Loucy (cell line): ENCODE measurements at regions not wholly inside any gene's neighbourhood (a gene's known extent, or its start where the extent isn't known, plus 50 kb on each side); places are given as distances from the start of the nearest gene placed in this dataset.
"Not testable (repeated sequence)": the region's sequence is repeated elsewhere in the genome, so short reads cannot be mapped to it uniquely, and the experiment has no call there.

Experiments used
- H2AFZ ChIP-seq: fragments of 200-600 bp; sonication (generic); 2 replicates; pipeline ENCODE4 v1.6.0; 2016; ENCODE audit warnings: antibody characterized with exemption, mild to moderate bottlenecking, low read length, moderate library complexity
- H3F3A ChIP-seq: fragments of 200-600 bp; 2 replicates; pipeline ENCODE4 v1.6.0; 2016; ENCODE audit warnings: antibody characterized with exemption, low read depth, mild to moderate bottlenecking
- H3K27me3 ChIP-seq: fragments of 200-600 bp; sonication (generic); 2 replicates; pipeline ENCODE4 v1.6.1; 2014; ENCODE audit warnings: low read length, mild to moderate bottlenecking; ENCODE audit not compliant: insufficient read depth, poor library complexity, severe bottlenecking
- H3K36me3 ChIP-seq: fragments of 200-600 bp; sonication (generic); 2 replicates; pipeline ENCODE4 v1.6.1; 2016; ENCODE audit warnings: low read length; ENCODE audit not compliant: insufficient read depth
- H3K4me1 ChIP-seq: fragments of 200-600 bp; sonication (generic); 2 replicates; pipeline ENCODE4 v1.5.1; 2014; ENCODE audit warnings: low read length, mild to moderate bottlenecking; ENCODE audit not compliant: insufficient read depth, poor library complexity, severe bottlenecking
- H3K4me2 ChIP-seq: fragments of 200-600 bp; sonication (generic); 2 replicates; pipeline ENCODE4 v1.6.0; 2014; ENCODE audit warnings: antibody characterized with exemption, low read length, low read depth, mild to moderate bottlenecking; ENCODE audit not compliant: poor library complexity, severe bottlenecking
- H3K4me3 ChIP-seq: fragments of 200-600 bp; sonication (generic); 2 replicates; pipeline ENCODE4 v1.5.1; 2014; ENCODE audit warnings: low read length, mild to moderate bottlenecking, mixed read lengths; ENCODE audit not compliant: poor library complexity, severe bottlenecking
- H3K79me2 ChIP-seq: fragments of 200-600 bp; sonication (generic); 2 replicates; pipeline ENCODE4 v1.6.1; 2014; ENCODE audit warnings: low read length; ENCODE audit not compliant: insufficient read depth
- H3K9ac ChIP-seq: fragments of 200-600 bp; sonication (generic); 2 replicates; pipeline ENCODE4 v1.6.0; 2014; ENCODE audit warnings: mild to moderate bottlenecking, low read depth, low read length, moderate library complexity; ENCODE audit not compliant: poor library complexity, severe bottlenecking
- H3K9me2 ChIP-seq: fragments of 200-600 bp; sonication (generic); replicated peaks from 2 replicates; pipeline ENCODE4 v1.6.1; 2016; ENCODE audit warnings: low read depth, low read length, mixed read lengths
- H3K9me3 ChIP-seq: fragments of 200-600 bp; sonication (generic); 2 replicates; pipeline ENCODE4 v1.6.1; 2014; ENCODE audit warnings: mild to moderate bottlenecking, antibody characterized with exemption, low read length, low read depth; ENCODE audit not compliant: insufficient read depth
- H4K20me1 ChIP-seq: fragments of 200-600 bp; sonication (generic); 2 replicates; pipeline ENCODE4 v1.6.0; 2014; ENCODE audit warnings: antibody characterized with exemption, low read length, mild to moderate bottlenecking; ENCODE audit not compliant: insufficient read depth, poor library complexity, severe bottlenecking
- EZH2phosphoT487 ChIP-seq: fragments of 200-600 bp; IDR thresholded peaks from 2 replicates; pipeline ENCODE4 v1.6.1; 2018; ENCODE audit warnings: antibody characterized with exemption, mild to moderate bottlenecking, moderate library complexity, borderline replicate concordance
- TF ChIP-seq, protein P1 (sequence below): fragments of 200-600 bp; sonication (generic); conservative IDR thresholded peaks from 2 replicates; pipeline ENCODE4 v1.5.1; 2014; ENCODE audit warnings: mild to moderate bottlenecking, antibody characterized with exemption, low read length

DNA sequence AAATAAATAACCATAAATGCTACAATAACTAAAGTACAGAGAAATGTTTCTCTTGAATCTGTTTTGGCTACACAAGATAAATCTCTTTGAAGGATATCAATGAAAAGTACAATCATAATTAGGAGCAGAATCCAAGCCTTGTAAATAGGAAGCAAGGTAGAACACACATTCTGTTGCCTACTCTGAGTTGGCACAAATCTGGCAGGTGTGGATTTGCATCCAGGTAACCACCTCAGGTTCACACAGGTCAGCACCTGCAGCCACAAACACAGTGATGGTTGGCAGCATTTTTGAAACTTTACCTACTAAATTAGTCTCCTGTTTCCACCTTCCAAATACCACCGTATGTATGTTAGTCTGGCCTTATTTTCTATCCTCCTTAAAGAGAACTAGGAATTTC lies 105.3 kb upstream of the PIK3R1 start:
- no peak overlapping the region for H2AFZ ChIP-seq
- H3K9me3 ChIP-seq, result no peaks in the 10 kb centered on the region
- H3K4me1 ChIP-seq, result no peaks in the 10 kb centered on the region
- H3K79me2 ChIP-seq, result no peaks in the 10 kb centered on the region
- no peak overlapping the region for H3K4me3 ChIP-seq
- no peaks in the 10 kb centered on the region for H3F3A ChIP-seq
- no peak overlapping the region for H3K4me2 ChIP-seq
- no peaks in the 10 kb centered on the region for H4K20me1 ChIP-seq
- no peaks in the 10 kb centered on the region for H3K27me3 ChIP-seq
- H3K9ac ChIP-seq, result no peak overlapping the region
- no peaks in the 10 kb centered on the region for H3K9me2 ChIP-seq
- no peaks in the 10 kb centered on the region for H3K36me3 ChIP-seq
- TF ChIP-seq EZH2phosphoT487, result no peak
- TF ChIP-seq, protein P1, sequence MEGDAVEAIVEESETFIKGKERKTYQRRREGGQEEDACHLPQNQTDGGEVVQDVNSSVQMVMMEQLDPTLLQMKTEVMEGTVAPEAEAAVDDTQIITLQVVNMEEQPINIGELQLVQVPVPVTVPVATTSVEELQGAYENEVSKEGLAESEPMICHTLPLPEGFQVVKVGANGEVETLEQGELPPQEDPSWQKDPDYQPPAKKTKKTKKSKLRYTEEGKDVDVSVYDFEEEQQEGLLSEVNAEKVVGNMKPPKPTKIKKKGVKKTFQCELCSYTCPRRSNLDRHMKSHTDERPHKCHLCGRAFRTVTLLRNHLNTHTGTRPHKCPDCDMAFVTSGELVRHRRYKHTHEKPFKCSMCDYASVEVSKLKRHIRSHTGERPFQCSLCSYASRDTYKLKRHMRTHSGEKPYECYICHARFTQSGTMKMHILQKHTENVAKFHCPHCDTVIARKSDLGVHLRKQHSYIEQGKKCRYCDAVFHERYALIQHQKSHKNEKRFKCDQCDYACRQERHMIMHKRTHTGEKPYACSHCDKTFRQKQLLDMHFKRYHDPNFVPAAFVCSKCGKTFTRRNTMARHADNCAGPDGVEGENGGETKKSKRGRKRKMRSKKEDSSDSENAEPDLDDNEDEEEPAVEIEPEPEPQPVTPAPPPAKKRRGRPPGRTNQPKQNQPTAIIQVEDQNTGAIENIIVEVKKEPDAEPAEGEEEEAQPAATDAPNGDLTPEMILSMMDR, result no peak

DNA sequence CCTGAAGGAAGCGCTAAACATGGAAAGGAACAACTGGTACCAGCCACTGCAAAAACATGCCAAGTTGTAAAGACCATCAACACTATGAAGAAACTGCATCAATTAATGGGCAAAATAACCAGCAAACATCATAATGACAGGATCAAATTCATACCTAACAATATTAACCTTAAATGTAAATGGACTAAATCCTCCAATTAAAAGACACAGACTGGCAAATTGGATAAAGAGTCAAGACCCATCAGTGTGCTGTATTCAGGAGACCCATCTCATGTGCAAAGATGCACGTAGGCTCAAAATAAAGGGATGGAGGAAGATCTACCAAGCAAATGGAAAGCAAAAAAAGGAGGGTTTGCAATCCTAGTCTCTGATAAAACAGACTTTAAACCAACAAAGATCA lies 111.3 kb upstream of the PIK3R1 start:
- H3K9me3 ChIP-seq, H3K79me2 ChIP-seq, H3K9ac ChIP-seq, H3K4me2 ChIP-seq, H3K27me3 ChIP-seq, H2AFZ ChIP-seq, H3K9me2 ChIP-seq, H3K4me3 ChIP-seq, H3F3A ChIP-seq, H3K4me1 ChIP-seq, H3K36me3 ChIP-seq, H4K20me1 ChIP-seq: not testable (repeated sequence)

DNA sequence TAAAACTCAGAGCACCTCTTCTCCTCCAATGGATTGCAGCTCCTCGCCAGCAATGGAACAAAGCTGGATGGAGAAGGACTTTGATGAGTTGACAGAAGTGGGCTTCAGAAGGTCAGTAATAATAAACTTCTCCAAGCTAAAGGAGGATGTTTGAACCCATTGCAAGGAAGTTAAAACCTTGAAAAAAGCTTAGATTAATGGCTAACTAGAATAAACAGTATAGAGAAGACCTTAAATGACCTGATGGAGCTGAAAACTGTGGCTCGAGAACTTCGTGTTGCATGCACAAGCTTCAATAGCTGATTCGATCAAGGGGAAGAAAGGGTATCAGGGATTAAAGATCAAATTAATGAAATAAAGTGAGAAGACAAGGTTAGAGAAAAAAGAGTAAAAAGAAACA lies 112.3 kb upstream of the PIK3R1 start:
- H3K9me3 ChIP-seq, H4K20me1 ChIP-seq, H3K4me3 ChIP-seq, H3F3A ChIP-seq, H3K79me2 ChIP-seq, H2AFZ ChIP-seq, H3K9me2 ChIP-seq, H3K27me3 ChIP-seq, H3K36me3 ChIP-seq, H3K4me1 ChIP-seq, H3K4me2 ChIP-seq, H3K9ac ChIP-seq: not testable (repeated sequence)

DNA sequence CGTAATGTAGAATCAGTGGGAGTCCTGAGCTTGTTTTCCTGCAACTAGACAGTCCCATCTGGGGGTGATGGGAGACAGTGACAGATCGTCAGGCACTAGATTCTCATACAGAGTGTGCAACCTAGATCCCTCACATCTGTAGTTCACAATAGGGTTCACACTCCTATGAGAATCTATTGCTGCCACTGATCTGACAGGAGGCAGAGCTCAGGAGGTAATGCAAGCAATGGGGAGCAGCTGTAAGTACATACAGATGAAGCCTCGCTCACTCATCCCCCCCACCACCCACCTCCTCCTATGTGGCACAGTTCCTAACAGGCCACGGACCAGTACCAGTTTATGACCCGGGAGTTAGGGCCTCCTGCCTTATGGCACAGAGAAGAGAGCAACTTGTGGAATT lies 116.2 kb upstream of the PIK3R1 start:
- Histone ChIP-seq H3K79me2 (no peaks in the 10 kb centered on the region), H2AFZ (no peak overlapping the region), H3K4me1 (no peaks in the 10 kb centered on the region), H3K9me2 (no peaks in the 10 kb centered on the region), H3K4me3 (no peak overlapping the region), H3F3A (no peaks in the 10 kb centered on the region), H3K36me3 (no peaks in the 10 kb centered on the region), H3K27me3 (no peaks in the 10 kb centered on the region), H3K9ac (no peak overlapping the region), H3K9me3 (no peaks in the 10 kb centered on the region), H3K4me2 (no peak overlapping the region), H4K20me1 (no peaks in the 10 kb centered on the region)
- TF ChIP-seq, protein P1, result no peak
- TF ChIP-seq EZH2phosphoT487, result no peak
